ENCODE measurements at regions not wholly inside any gene's neighbourhood (a gene's known extent, or its start where the extent isn't known, plus 50 kb on each side); places are given as distances from the start of the nearest gene placed in this dataset.
"Not testable (repeated sequence)": the region's sequence is repeated elsewhere in the genome, so short reads cannot be mapped to it uniquely, and the experiment has no call there.

DNA sequence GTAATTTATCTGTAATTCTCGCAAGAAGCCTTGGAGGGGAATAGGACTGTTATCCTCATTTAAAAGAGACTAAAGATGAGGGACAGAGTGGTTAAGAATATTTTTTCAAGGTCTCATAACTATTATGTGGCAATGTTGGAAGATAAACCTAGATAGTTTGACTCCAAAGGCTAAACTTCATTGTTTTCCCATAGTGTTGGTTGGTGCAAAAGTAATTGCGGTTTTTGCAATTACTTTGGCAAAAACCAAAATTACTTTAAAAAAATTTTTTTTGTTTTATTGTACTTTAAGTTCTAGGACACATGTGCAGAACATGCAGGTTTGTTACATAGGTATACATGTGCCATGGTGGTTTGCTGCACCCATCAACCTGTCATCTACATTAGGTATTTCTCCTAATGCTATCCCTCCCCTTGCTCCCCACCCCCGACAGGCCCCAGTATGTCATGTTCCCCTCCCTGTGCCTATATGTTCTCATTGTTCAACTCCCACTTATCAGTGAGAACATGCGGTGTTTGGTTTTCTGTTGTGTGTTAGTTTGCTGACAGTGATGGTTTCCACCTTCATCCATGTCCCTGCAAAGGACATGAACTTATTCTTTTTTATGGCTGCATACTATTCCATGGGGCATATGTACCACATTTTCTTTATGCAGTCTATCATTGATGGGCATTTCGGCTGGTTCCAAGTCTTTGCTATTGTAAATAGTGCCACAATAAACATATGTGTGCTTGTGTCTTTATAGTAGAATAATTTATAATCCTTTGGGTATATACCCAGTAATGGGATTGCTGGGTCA is 72.9 kb upstream of the TBX18 start:
- TF ChIP-seq, protein P1, sequence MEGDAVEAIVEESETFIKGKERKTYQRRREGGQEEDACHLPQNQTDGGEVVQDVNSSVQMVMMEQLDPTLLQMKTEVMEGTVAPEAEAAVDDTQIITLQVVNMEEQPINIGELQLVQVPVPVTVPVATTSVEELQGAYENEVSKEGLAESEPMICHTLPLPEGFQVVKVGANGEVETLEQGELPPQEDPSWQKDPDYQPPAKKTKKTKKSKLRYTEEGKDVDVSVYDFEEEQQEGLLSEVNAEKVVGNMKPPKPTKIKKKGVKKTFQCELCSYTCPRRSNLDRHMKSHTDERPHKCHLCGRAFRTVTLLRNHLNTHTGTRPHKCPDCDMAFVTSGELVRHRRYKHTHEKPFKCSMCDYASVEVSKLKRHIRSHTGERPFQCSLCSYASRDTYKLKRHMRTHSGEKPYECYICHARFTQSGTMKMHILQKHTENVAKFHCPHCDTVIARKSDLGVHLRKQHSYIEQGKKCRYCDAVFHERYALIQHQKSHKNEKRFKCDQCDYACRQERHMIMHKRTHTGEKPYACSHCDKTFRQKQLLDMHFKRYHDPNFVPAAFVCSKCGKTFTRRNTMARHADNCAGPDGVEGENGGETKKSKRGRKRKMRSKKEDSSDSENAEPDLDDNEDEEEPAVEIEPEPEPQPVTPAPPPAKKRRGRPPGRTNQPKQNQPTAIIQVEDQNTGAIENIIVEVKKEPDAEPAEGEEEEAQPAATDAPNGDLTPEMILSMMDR (IDR thresholded peaks at IDR 0.05), result not testable (repeated sequence)
- TF ChIP-seq POLR2A (IDR thresholded peaks at IDR 0.05), result not testable (repeated sequence)
